Epithelial cell of prostate (primary cell): ENCODE measurements at regions not wholly inside any gene's neighbourhood (a gene's known extent, or its start where the extent isn't known, plus 50 kb on each side); places are given as distances from the start of the nearest gene placed in this dataset.

ENCODE experiments used
- DNase-seq: peaks from one replicate; pipeline ENCODE4 v3.0.0-alpha.2; 2011; ENCODE audit warnings: low read depth, low spot score
- H3K27ac ChIP-seq: fragments of 450-650 bp; 2 replicates; pipeline ENCODE4 v1.5.1; 2017; ENCODE audit warnings: mild to moderate bottlenecking

GRCh38 chr1:208743361-208743760 lies 499.2 kb upstream of the PLXNA2 start:
- H3K27ac ChIP-seq: no peak overlapping the region
- no peak for DNase-seq

- no peak overlapping the region for H3K27ac ChIP-seq
- no peak for DNase-seq
Observed at GRCh38 chr1:208747979-208748378, 503.8 kb upstream of the PLXNA2 start.

GRCh38 chr1:208748387-208749165 lies 504.4 kb upstream of the PLXNA2 start:
- no peak overlapping the region for H3K27ac ChIP-seq
- DNase-seq: no peak

DNA sequence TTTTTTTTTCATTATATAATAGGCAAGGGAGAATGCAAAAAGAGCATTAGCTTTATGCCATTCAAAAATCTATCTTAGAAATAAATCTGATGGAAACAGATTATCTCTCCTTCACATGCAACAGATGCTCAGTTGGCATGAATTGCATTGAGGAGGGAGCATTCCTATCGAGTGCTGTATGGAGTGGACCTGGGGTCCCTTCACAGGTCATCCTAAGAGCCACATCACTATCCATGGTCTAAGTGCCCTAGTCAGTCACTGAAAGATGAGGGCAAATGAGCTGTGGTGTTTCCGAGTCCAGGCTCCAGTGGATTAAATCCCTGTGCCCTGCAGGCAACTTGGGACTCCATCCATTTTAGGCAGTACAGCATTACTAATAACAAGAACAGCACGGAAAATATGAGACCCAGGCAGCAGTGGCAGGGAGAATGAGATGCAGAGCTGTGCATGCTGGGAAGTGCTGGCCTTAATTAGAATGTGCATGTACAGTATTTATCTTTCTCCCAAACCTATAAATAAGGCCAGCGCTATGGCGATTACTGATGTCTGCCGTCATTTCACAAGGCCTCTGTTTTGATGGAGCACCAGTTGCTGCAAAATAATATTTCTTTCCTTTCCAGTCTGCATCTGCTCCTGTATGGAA lies 512.3 kb upstream of the PLXNA2 start:
- no peak for DNase-seq
- H3K27ac ChIP-seq: no peak overlapping the region

- DNase-seq: no peak
- H3K27ac ChIP-seq: no peak overlapping the region
Observed at GRCh38 chr1:208757846-208758245, 513.7 kb upstream of the PLXNA2 start.

GRCh38 chr1:208759255-208759654 lies 515.1 kb upstream of the PLXNA2 start:
- no peak for DNase-seq
- H3K27ac ChIP-seq: no peak overlapping the region

GRCh38 chr1:208763971-208764370 lies 519.8 kb upstream of the PLXNA2 start:
- no peak overlapping the region for H3K27ac ChIP-seq
- DNase-seq: no peak

DNA sequence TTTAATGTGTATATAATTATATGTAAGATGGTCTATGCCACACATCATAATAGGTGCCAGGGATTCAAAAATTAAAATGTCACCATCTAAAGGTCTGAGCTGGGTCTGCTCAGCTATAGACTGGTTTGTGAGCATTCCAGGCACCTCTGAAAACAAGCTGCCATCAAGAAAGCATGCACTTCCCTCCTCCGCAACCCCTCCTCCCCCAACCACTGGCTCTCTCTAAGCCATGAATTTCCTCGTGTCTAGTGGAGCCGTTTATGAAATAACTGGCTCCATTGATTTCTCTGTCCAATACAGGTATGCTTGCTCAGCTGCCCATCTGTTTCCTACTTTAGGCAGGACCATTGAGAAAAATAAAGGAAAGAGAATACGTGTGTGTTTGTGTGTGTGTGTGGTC lies 522.6 kb upstream of the PLXNA2 start:
- DNase-seq: no peak
- no peak overlapping the region for H3K27ac ChIP-seq

DNA sequence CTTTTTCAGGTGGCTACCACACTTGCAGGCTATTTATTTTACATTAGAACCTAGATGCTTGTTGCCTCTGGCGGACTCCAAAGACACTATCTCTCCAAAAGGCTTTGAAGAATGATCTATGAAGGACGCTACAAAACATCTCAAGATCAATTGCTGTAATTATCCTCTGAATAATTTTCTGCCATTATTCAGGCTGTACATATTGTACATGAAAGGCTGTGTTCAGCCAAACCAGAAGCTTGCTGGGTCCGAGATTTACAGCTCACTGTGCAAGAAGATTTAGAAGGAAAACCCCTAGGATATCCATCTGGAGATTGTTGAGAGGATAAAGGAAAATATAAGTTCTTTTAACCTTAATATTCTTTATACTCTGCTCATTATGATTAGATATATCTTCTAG lies 523.6 kb upstream of the PLXNA2 start:
- H3K27ac ChIP-seq: no peak overlapping the region
- no peak for DNase-seq

DNA sequence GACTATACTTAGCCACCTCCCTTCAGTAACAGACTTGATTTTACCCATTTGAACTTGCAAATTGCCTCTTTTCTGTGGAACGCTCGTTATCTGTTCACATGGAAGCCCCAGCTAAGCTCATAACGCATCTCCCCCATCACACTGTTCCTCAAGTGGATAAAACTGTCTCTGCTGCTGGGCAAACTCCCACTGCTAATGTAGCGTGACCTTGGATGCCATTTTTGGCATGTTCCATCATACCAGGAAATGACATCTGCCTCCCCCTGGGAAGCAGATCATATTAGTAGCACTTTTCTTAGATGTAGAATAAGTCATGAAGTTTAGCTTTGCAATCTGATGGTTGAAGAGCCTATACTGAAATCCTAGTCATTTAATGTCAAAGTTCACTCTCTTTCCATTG lies 528.7 kb upstream of the PLXNA2 start:
- no peak for DNase-seq
- H3K27ac ChIP-seq: no peak overlapping the region

DNA sequence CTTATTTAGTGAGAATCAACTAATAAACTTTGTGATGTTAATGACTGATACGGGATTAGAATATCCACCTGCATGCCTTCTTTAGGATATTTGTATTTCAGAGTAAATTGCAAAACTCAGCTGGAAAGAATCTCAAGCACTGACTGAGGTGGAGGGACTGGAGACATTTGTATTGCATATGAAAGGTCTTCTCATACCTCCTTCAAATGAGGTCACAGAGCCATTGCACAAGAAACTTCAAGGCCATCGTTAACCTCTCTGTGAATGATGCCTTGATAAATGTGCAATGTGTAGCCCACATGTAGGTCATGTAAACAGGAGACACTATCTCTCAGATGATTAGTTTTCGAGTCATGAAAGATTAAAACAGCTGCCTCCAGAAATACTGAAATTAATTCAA lies 531.7 kb upstream of the PLXNA2 start:
- no peak for DNase-seq
- H3K27ac ChIP-seq: no peak overlapping the region

- peak; percentile 50 for DNase-seq
- no peak overlapping the region for H3K27ac ChIP-seq
Observed at GRCh38 chr1:208778417-208778816, 534.2 kb upstream of the PLXNA2 start.

DNA sequence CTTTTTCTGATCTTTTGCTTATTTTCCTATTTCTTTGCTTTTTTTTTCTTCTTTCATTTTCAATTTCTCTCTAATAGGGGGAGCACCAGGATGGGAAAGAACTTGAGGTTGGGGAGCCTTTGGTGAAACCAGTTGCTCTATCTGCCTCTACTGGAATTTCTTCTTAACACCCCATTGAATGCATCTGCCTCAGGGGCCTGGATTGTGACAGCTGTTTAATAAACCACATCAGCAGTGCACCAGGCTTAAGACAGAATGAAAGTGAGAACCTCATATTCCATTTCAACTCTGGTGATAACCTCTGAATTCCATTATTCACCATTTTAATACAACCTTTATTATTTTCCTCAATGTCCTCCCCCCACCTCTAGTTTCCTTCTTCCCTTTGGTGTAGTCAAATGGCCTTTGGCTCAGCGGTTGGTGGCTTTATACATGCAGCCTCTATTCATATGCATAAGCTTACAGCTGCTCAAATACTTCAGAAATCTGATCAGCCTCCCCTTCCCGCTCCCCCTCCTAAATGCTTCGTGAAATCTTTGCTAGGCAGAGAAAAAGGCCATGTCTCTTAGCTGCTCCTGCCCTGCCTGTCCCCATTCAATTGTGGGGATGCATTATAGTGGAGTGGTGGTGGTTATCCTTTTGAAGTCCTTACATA lies 537.3 kb upstream of the PLXNA2 start:
- no peak overlapping the region for H3K27ac ChIP-seq
- no peak for DNase-seq

GRCh38 chr1:208782186-208782585 lies 538.0 kb upstream of the PLXNA2 start:
- no peak overlapping the region for H3K27ac ChIP-seq
- no peak for DNase-seq

DNA sequence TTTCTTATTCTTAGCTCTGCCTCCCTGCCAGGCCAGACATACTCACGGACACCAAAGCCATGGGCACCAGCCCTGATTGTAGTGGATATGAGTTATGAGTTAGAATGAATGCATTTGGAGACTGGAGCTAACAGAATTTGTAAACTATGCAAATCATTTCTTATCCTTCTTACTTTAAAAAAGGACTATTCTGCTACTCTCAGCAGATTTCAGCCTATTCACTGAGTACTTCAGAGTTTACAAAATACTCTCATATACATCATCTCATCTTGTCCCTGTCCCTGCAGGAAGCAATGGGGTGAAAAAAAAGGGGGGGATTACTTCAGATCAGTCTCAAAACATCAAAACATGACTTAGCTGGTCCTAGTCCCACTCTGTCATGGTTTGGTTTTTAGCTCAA lies 541.4 kb upstream of the PLXNA2 start:
- no peak overlapping the region for H3K27ac ChIP-seq

GRCh38 chr1:208787219-208787618 lies 543.0 kb upstream of the PLXNA2 start:
- H3K27ac ChIP-seq: no peak overlapping the region
- DNase-seq: no peak

More for the DNA sequence above, 541.4 kb upstream of the PLXNA2 start:
- no peak for DNase-seq

DNA sequence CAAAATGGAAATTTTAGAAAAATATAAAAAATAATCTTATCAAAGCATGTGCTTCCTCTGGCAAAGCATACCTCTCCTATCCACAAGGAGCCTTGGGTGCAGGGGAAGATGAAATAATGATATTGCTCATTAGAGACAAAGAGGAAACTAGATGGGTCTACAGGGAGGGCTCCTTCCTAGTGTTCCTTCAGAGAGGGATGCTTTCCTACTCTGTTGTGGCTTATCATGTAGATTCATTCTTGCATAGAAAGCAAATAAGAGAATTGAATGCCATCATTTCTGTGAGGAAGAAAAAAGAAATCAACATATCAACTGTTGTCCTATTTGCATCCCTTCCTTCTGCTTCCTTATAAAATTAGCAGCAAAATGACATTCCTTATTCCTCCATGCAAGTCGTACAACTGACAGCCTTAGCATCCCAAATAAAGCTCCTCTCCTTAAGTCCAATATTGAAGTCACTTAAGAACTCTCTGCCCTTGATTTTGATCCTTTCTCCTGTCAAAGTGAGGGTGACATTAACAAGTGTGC lies 543.9 kb upstream of the PLXNA2 start:
- no peak for DNase-seq
- no peak overlapping the region for H3K27ac ChIP-seq

DNA sequence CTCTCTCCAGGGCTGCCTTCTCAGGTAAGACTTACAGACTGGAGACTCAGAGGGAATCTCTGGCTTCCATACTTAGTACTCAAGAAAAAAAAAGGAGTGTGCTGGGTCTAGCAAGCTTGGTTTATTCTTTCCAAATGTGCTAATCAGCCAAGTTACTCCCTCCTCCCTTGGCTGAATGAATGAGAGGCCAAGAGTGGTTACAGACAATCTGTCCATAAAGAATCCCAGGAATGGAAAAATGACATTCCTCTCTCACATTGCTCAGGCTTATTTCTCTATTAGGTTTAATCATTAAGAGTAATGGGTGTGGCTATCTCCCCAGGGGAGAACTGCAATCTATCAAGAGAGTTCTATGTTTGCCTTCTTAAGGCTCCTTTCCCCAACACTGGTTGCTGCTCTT lies 547.3 kb upstream of the PLXNA2 start:
- no peak for DNase-seq
- H3K27ac ChIP-seq: no peak overlapping the region

DNA sequence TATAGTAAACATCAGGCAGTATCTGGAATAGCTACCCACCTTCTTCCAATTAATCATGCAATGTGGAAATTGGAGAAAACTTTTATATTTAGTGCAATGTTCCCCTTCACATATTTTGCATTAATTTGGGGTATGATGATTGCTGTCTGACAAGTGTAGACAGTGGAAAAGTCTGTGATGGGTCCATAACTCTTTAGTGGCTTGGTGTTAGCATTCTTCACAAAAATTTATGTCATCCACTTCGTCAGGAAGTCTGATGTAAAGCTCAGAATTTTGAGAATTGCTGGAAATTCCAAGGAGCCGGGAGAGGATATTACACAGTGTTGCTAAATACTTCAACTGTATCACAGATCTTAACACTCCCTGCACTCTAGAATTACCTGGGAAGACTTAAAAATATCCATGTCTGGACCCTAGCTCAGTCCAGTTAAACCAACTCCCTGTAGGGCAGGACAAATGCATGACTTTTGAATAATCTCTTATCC lies 549.7 kb upstream of the PLXNA2 start:
- H3K27ac ChIP-seq: no peak overlapping the region
- no peak for DNase-seq

- no peak for DNase-seq
- no peak overlapping the region for H3K27ac ChIP-seq
Observed at GRCh38 chr1:208799186-208799585, 555.0 kb upstream of the PLXNA2 start.
